GM19193 (cell line): ENCODE measurements at regions not wholly inside any gene's neighbourhood (a gene's known extent, or its start where the extent isn't known, plus 50 kb on each side); places are given as distances from the start of the nearest gene placed in this dataset.

Source experiments
- POLR2A ChIP-seq: IDR thresholded peaks from 4 replicates; pipeline ENCODE4 v1.6.1; 2011; ENCODE audit not compliant: insufficient read depth, insufficient read length; ENCODE audit errors: extremely low read depth

DNA sequence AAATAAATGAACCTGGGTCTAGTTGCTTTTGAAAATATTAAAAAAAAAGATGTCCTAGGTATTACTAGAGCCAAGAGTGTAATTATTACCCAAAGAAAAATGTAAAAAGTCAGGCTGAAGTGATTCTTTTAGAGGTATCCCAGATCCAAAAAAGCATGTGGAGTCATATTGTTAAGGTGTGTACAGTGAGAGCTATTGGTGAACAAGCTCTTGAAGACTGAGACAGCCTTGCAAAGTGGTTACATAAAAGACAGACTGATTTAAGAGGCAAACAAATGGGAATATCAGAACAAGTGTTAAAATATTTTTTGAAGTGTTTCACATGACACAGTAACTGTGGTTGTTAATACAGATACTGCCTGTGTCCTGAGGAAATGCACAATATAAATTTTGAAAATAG, 624.5 kb downstream of the PLOD2 start:
- TF ChIP-seq POLR2A = no peak

DNA sequence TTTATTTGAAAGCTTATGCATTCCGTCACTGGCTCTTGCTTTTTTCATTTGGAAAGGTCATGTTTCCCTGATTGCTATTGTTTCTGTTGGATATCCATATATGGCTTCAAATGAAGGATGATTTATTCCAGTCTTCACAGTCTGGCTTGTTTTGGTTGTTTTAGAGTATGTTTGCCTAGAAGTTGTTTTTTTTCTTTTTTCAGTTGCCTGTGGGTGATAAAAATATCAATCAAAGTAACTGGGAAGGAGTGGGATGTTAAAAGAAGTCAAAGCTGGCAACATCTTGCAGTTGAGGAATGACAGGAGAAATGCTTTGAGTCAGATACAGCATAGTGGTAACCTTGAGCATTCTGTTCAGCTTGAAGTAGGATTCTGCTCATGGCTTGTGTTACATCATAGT, 610.5 kb downstream of the PLOD2 start:
- no peak for TF ChIP-seq POLR2A

DNA sequence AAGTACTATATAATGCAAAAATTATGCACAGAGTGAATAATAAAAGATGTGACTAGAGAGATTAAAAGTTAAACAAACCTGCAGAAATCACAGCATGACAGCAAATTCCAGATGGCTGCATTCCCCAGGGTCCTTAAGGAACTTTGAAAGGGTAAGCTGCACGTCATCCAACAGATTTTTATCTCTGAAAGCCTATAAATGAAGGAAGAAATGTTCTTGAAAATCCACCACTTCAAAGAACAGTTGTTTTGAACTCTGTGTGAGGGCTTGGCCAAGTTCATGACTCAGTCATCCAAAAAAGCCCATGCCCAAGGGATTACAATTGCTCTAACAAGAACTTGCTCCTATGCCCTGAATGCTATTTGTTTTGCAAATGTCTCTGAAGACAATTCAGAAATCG, 603.6 kb downstream of the PLOD2 start:
- TF ChIP-seq POLR2A = no peak

GRCh38 chr3:145578471-145578870, 582.5 kb downstream of the PLOD2 start:
- TF ChIP-seq POLR2A = no peak

- no peak for TF ChIP-seq POLR2A
These were observed 579.3 kb downstream of the PLOD2 start for GRCh38 chr3:145581694-145582093.

- TF ChIP-seq POLR2A = no peak
These were observed 556.1 kb downstream of the PLOD2 start for GRCh38 chr3:145604851-145605250.

GRCh38 chr3:145620002-145620401, 541.0 kb downstream of the PLOD2 start:
- TF ChIP-seq POLR2A = no peak

- no peak for TF ChIP-seq POLR2A
These were observed 540.5 kb downstream of the PLOD2 start for GRCh38 chr3:145620486-145620885.

GRCh38 chr3:145623349-145623748, 537.6 kb downstream of the PLOD2 start:
- TF ChIP-seq POLR2A = no peak

- TF ChIP-seq POLR2A = no peak
These were observed 532.8 kb downstream of the PLOD2 start for GRCh38 chr3:145628211-145628610.

GRCh38 chr3:145637105-145637504, 523.9 kb downstream of the PLOD2 start:
- no peak for TF ChIP-seq POLR2A

DNA sequence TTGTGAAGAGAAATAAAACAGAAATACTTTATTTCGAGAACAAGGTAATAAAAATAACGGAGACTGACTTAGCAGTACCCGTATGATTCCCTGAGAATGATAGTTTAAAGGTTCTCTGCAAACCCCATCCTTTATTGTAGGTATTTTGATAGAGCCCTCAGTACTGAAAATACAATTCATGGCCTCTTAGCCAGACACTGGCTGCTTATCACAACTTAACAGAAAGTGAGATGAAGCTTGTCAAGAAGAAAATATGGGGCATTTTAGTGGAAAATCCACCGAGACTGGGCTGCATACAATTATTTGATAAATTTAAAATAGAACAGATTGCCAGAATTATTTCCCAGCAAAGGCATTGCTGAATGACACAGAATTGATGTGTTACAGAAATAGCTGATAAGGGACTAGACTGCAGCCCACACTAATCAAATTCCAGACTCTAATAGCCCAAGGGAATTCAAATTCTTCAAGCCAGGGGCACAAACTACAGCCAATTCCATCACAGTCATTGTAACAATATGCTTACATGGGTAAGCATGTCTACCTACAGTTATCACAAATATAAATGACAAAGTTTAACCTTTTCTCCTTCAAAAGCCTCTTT, 521.9 kb downstream of the PLOD2 start:
- no peak for TF ChIP-seq POLR2A

GRCh38 chr3:145639875-145640274, 521.1 kb downstream of the PLOD2 start:
- no peak for TF ChIP-seq POLR2A

- TF ChIP-seq POLR2A = no peak
These were observed 512.6 kb downstream of the PLOD2 start for GRCh38 chr3:145648396-145648795.

DNA sequence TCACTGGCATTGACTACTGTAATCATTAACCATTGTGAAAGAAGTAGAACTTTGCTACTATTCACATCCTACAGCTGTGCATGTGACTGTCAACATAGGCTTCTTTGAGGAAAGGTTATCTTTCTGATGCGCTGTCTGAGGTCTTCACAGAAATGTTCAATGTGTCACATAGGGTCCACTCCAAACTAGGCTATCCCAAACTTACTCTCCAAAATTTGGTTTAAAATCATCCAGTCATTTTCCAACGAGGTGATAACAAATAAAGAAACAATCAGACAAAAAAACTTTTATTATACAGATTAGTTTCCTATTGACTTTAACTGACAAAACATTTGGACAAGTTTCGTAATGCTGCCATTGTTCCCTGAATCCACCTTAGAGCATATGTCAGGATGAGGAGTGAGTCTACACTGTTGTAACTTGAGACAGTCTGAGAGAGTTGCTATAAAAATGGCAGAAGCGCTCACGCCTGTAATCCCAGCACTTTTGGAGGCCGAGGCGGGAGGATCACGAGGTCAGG, 511.6 kb downstream of the PLOD2 start:
- TF ChIP-seq POLR2A = no peak

GRCh38 chr3:145650170-145650569, 510.8 kb downstream of the PLOD2 start:
- no peak for TF ChIP-seq POLR2A

DNA sequence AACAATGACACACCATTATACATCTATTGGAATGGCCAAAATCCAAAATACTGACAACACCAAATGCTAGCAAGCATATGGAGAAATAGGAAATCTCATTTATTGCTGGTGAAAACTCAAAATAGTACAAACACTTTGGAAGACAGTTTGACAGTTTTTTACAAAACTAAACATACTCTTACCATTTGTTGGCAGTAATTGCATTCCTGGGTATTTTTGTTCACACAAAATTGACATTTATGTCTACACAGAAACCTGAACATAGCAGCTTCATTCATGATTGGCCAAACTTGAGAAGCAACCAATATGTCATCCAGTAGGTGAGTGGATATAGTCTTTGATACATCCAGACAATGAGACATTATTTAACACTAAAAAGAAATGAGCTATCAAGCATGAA, 489.9 kb downstream of the PLOD2 start:
- no peak for TF ChIP-seq POLR2A
